ENCODE measurements at regions not wholly inside any gene's neighbourhood (a gene's known extent, or its start where the extent isn't known, plus 50 kb on each side); places are given as distances from the start of the nearest gene placed in this dataset.
"Not testable (repeated sequence)": the region's sequence is repeated elsewhere in the genome, so short reads cannot be mapped to it uniquely, and the experiment has no call there.

DNA sequence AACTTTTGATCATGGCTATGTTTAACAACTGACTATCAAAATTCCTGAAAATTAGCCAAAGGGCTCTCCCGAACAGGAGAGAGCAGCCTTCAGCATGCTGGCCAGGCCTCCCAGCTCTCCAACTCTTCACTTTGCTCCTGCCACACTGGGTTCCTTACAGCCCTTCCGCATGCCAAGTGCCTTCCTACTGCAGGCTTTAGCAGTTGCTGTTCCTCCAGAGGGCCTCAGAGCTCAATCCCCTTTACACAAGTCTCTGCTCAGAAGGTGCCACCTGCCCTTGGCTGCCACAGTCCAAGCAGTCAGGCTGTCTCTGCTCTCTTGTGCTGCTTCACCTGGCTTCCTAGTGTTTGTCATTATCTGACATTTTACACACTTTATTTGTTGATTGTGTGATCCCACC is 553.1 kb upstream of the PPP2R3A start:
- intact Hi-C loops (cut with DNase I) = no loop called here
- Histone ChIP-seq H3K27me3 (no peaks in the 10 kb centered on the region), H3K4me1 (no peaks in the 10 kb centered on the region), H3K4me3 (replicated peaks in 1 of 3) (no peak overlapping the region), H3K27ac (no peak overlapping the region), H3K9me3 (no peaks in the 10 kb centered on the region), H3K36me3 (no peaks in the 10 kb centered on the region)
- 58 to 61% methylated on average over 2 of the region's 2 CpGs for WGBS, 2 donors
- TF ChIP-seq, protein P1, sequence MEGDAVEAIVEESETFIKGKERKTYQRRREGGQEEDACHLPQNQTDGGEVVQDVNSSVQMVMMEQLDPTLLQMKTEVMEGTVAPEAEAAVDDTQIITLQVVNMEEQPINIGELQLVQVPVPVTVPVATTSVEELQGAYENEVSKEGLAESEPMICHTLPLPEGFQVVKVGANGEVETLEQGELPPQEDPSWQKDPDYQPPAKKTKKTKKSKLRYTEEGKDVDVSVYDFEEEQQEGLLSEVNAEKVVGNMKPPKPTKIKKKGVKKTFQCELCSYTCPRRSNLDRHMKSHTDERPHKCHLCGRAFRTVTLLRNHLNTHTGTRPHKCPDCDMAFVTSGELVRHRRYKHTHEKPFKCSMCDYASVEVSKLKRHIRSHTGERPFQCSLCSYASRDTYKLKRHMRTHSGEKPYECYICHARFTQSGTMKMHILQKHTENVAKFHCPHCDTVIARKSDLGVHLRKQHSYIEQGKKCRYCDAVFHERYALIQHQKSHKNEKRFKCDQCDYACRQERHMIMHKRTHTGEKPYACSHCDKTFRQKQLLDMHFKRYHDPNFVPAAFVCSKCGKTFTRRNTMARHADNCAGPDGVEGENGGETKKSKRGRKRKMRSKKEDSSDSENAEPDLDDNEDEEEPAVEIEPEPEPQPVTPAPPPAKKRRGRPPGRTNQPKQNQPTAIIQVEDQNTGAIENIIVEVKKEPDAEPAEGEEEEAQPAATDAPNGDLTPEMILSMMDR (IDR thresholded peaks at IDR 0.05) = no peak
- no peak for TF ChIP-seq POLR2A (IDR thresholded peaks at IDR 0.05)
- DNase-seq = no peak

DNA sequence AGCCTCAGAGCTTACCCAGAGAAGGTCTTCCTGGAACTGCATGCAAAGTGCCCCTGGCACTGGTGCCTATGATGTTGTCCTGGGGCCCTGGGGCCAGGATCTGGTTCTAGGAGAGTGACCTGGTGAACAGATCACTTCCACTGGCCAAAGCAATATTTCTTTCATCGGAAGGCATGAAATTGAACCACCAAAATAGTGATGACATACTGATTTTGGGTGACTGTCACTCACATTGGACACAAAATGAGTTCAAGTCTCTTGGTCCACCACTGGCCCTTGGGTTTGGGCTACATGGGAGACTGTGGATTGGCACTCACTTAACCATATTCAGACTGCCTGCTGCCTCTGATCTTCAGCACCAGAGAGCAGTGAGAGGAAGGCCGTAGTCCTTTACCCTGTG is 549.3 kb upstream of the PPP2R3A start:
- DNase-seq = no peak
- Histone ChIP-seq H3K27me3 (no peaks in the 10 kb centered on the region), H3K27ac (no peak overlapping the region), H3K4me1 (no peaks in the 10 kb centered on the region), H3K9me3 (no peaks in the 10 kb centered on the region), H3K36me3 (no peaks in the 10 kb centered on the region), H3K4me3 (replicated peaks in 1 of 3) (no peak overlapping the region)
- TF ChIP-seq, protein P1 (IDR thresholded peaks at IDR 0.05) = no peak
- TF ChIP-seq POLR2A (IDR thresholded peaks at IDR 0.05) = no peak
- intact Hi-C loops (cut with DNase I) = no loop called here
- 83 to 100% methylated on average over 2 of the region's 2 CpGs for WGBS, 2 donors

DNA sequence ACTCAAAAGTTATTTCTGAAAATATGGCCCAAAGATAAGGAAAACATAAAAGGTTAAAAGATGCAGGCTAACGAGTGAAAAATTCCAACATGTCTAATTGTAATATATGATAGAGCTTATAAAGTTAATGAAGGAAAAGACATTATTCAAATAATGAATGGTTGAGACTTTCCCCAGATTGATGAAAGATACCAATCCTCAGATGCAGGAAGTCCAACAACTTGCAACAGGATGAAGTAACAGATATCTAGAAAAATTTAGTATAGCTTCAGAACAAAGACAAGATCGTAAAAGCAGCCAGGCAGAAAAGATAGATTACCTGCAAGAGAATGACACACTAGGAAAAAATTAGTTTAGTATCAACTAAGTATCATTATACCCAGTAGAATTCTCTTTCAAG is 546.4 kb upstream of the PPP2R3A start:
- intact Hi-C loops (cut with DNase I) = no loop called here
- Histone ChIP-seq H3K9me3 (no peaks in the 10 kb centered on the region), H3K4me3 (replicated peaks in 1 of 3) (no peak overlapping the region), H3K27ac (no peak overlapping the region), H3K27me3 (no peaks in the 10 kb centered on the region), H3K36me3 (no peaks in the 10 kb centered on the region), H3K4me1 (no peaks in the 10 kb centered on the region)
- no peak for DNase-seq
- 85 to 89% methylated on average over 2 of the region's 2 CpGs for WGBS, 2 donors
- TF ChIP-seq POLR2A (IDR thresholded peaks at IDR 0.05) = no peak
- TF ChIP-seq, protein P1 (IDR thresholded peaks at IDR 0.05) = no peak

DNA sequence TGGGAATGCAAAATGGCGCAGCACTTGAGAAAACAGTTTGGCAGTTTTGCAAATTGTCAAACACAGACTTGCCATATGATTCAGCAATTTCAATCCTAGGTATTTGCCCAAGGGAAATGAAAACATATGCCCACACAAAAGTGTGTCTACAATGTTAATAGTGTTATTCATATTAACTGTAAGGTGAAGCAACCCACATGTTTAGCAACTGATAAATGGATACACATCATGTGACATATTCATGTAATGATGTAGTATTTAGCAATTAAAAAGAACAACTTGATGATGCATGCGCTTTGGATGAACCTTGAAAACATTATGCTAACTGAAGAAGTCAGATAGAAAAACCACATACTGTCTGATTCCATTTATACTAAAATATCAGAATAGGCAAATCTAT is 539.0 kb upstream of the PPP2R3A start:
- Histone ChIP-seq H3K27ac (no peak overlapping the region), H3K27me3 (no peaks in the 10 kb centered on the region), H3K4me1 (no peaks in the 10 kb centered on the region), H3K36me3 (no peaks in the 10 kb centered on the region), H3K4me3 (replicated peaks in 1 of 3) (no peak overlapping the region), H3K9me3 (no peaks in the 10 kb centered on the region)
- no peak for DNase-seq
- 93 to 95% methylated on average over 2 of the region's 2 CpGs for WGBS, 2 donors
- TF ChIP-seq POLR2A (IDR thresholded peaks at IDR 0.05) = no peak
- TF ChIP-seq, protein P1 (IDR thresholded peaks at IDR 0.05) = no peak
- intact Hi-C loops (cut with DNase I) = no loop called here

DNA sequence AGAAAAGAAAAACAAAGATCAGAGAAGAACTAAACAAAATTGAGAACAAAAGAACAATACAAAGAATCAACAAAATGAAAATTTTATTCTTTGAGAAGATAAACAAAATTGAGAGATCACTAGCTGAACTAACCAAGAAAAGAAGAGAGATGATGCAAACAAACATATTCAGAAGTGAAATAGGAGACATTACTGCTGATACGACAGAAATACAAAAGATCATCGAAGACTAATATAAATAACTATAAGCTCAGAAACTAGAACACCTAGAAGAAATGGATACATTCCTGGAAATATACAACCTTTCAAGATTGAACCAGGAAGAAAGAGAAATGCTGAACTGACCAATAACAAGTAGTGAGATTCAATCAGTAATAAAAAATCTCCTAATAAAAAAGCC is 533.1 kb upstream of the PPP2R3A start:
- no peak for TF ChIP-seq POLR2A (IDR thresholded peaks at IDR 0.05)
- TF ChIP-seq, protein P1 (IDR thresholded peaks at IDR 0.05) = no peak
- WGBS, 2 donors = 89 to 90% methylated on average over 2 of the region's 2 CpGs
- Histone ChIP-seq H3K27me3 (no peaks in the 10 kb centered on the region), H3K9me3 (no peaks in the 10 kb centered on the region), H3K36me3 (no peaks in the 10 kb centered on the region), H3K27ac (no peak overlapping the region), H3K4me3 (replicated peaks in 1 of 3) (no peak overlapping the region), H3K4me1 (no peaks in the 10 kb centered on the region)
- no peak for DNase-seq
- intact Hi-C loops (cut with DNase I) = no loop called here

- DNase-seq; H3K9me3 ChIP-seq; intact Hi-C loops (cut with DNase I); H3K4me1 ChIP-seq; H3K27ac ChIP-seq; H3K4me3 ChIP-seq (replicated peaks in 1 of 3); H3K36me3 ChIP-seq; H3K27me3 ChIP-seq: not testable (repeated sequence)
- WGBS, 2 donors = 74 to 90% methylated on average over 10 to 18 of the region's 18 CpGs
Measured at GRCh38 chr3:135438889-135439597, 526.5 kb upstream of the PPP2R3A start.

DNA sequence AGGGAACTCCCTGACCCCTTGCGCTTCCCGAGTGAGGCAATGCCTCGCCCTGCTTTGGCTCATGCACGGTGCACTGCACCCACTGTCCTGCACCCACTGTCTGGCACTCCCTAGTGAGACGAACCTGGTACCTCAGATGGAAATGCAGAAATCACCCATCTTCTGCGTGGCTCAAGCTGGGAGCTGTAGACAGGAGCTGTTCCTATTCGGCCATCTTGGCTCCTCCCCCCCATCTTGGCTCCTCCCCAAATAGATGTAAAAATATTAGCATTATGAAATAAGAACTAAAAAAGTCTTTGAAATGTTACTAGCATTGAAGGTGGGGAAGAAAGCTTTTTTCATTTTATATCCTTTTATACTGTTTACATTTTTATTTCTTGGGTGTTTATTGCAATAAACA is 525.9 kb upstream of the PPP2R3A start:
- H3K4me1 ChIP-seq; H3K27ac ChIP-seq; intact Hi-C loops (cut with DNase I); H3K9me3 ChIP-seq; DNase-seq; H3K27me3 ChIP-seq; H3K4me3 ChIP-seq (replicated peaks in 1 of 3); H3K36me3 ChIP-seq: not testable (repeated sequence)
- WGBS, 2 donors = 86 to 91% methylated on average over 7 of the region's 7 CpGs
